SK-N-SH treated with all-trans-retinoic acid at 6 μM for 48 hours (cell line): ENCODE measurements at regions not wholly inside any gene's neighbourhood (a gene's known extent, or its start where the extent isn't known, plus 50 kb on each side); places are given as distances from the start of the nearest gene placed in this dataset.

Experiments
- ARNTL ChIP-seq: fragments of 450-650 bp; formaldehyde crosslinking; IDR thresholded peaks from 2 replicates; pipeline ENCODE4 v1.5.0; 2020; ENCODE audit warnings: low read depth, mild to moderate bottlenecking, moderate library complexity, borderline replicate concordance
- RARB ChIP-seq: fragments of 250-450 bp; sonication (Bioruptor Pico); IDR thresholded peaks from 2 replicates; pipeline ENCODE4 v1.8.0; 2021; ENCODE audit warnings: mild to moderate bottlenecking, moderate library complexity
- SNAI2 ChIP-seq: fragments of 250-450 bp; sonication (Bioruptor Pico); IDR thresholded peaks from 2 replicates; pipeline ENCODE4 v1.5.0; 2020; ENCODE audit warnings: mild to moderate bottlenecking, moderate library complexity

DNA sequence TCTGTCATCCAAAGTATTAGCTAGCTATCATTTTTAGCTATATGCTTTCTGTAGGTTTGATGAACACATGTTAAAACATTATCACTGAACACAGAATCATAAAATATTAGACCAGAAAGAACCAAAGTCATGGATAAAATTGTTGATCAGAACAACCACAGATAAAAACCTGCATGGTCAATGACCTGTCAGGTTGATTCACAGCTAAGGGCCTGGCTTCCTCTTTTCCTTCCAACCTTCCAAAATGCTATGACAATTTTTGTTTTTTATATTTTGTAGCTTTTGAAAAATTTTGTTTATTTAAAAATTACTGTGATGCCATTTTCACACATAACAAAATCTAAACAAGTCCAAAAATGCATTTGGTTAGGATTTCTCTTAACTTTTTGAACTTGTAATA lies 444.4 kb upstream of the CHRM2 start:
- TF ChIP-seq ARNTL (CRISPR knock-in tag) (no peak), SNAI2 (no peak), RARB (CRISPR knock-in tag) (no peak)
